ENCODE measurements at regions not wholly inside any gene's neighbourhood (a gene's known extent, or its start where the extent isn't known, plus 50 kb on each side); places are given as distances from the start of the nearest gene placed in this dataset.

DNA sequence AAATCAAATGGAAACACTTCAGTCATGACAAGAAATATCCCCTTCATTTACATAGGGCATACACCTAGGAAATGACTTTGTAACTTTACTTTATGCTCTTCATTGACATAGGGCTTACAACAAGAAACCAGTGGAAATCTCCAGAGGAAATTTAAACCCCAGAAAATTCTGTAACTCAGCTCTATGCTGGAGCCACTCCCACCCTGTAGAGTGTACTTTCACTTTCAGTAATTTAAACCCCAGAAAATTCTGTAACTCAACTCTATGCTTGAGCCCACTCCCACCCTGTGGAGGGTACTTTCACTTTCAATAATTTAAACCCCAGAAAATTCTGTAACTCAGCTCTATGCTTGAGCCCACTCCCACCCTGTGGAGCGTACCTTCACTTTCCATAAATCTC lies 987.1 kb upstream of the CADM2 start:
- H3K36me3 ChIP-seq (ENCODE audit: insufficient read depth, low read length): no peaks in the 10 kb centered on the region
- H3K4me2 ChIP-seq (ENCODE audit: low read length): no peak overlapping the region
- H3K9ac ChIP-seq (ENCODE audit: low read length): no peak overlapping the region
- no peaks in the 10 kb centered on the region for H4K20me1 ChIP-seq (ENCODE audit: insufficient read depth)
- no peaks in the 10 kb centered on the region for H3F3A ChIP-seq (ENCODE audit: insufficient read depth, low read length, poor library complexity, severe bottlenecking)
- no peak overlapping the region for H3K4me3 ChIP-seq (ENCODE audit: low read length)
- no peak overlapping the region for H3K27ac ChIP-seq (ENCODE audit: low read length)
- no peaks in the 10 kb centered on the region for H3K9me3 ChIP-seq (ENCODE audit: low read length)
- no peaks in the 10 kb centered on the region for H3K9me2 ChIP-seq (ENCODE audit: insufficient read depth, low read length)
- TF ChIP-seq EP300 (conservative IDR thresholded peaks at IDR 0.05; ENCODE audit: poor library complexity, severe bottlenecking) (no peak), POLR2AphosphoS5 (IDR thresholded peaks at IDR 0.05) (no peak), RAD21 (conservative IDR thresholded peaks at IDR 0.05) (no peak), SMC3 (conservative IDR thresholded peaks at IDR 0.05; ENCODE audit: poor library complexity) (no peak), TAF1 (IDR thresholded peaks at IDR 0.05; ENCODE audit: low read depth) (no peak), EZH2 (IDR thresholded peaks at IDR 0.05; ENCODE audit: borderline replicate concordance, insufficient read depth, low read length, poor library complexity, severe bottlenecking) (no peak), MXI1 (conservative IDR thresholded peaks at IDR 0.05; ENCODE audit: poor library complexity, severe bottlenecking) (no peak)
- TF ChIP-seq, protein P1, sequence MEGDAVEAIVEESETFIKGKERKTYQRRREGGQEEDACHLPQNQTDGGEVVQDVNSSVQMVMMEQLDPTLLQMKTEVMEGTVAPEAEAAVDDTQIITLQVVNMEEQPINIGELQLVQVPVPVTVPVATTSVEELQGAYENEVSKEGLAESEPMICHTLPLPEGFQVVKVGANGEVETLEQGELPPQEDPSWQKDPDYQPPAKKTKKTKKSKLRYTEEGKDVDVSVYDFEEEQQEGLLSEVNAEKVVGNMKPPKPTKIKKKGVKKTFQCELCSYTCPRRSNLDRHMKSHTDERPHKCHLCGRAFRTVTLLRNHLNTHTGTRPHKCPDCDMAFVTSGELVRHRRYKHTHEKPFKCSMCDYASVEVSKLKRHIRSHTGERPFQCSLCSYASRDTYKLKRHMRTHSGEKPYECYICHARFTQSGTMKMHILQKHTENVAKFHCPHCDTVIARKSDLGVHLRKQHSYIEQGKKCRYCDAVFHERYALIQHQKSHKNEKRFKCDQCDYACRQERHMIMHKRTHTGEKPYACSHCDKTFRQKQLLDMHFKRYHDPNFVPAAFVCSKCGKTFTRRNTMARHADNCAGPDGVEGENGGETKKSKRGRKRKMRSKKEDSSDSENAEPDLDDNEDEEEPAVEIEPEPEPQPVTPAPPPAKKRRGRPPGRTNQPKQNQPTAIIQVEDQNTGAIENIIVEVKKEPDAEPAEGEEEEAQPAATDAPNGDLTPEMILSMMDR (IDR thresholded peaks at IDR 0.05; ENCODE audit: poor library complexity, severe bottlenecking): no peak
- TF ChIP-seq, protein P2, sequence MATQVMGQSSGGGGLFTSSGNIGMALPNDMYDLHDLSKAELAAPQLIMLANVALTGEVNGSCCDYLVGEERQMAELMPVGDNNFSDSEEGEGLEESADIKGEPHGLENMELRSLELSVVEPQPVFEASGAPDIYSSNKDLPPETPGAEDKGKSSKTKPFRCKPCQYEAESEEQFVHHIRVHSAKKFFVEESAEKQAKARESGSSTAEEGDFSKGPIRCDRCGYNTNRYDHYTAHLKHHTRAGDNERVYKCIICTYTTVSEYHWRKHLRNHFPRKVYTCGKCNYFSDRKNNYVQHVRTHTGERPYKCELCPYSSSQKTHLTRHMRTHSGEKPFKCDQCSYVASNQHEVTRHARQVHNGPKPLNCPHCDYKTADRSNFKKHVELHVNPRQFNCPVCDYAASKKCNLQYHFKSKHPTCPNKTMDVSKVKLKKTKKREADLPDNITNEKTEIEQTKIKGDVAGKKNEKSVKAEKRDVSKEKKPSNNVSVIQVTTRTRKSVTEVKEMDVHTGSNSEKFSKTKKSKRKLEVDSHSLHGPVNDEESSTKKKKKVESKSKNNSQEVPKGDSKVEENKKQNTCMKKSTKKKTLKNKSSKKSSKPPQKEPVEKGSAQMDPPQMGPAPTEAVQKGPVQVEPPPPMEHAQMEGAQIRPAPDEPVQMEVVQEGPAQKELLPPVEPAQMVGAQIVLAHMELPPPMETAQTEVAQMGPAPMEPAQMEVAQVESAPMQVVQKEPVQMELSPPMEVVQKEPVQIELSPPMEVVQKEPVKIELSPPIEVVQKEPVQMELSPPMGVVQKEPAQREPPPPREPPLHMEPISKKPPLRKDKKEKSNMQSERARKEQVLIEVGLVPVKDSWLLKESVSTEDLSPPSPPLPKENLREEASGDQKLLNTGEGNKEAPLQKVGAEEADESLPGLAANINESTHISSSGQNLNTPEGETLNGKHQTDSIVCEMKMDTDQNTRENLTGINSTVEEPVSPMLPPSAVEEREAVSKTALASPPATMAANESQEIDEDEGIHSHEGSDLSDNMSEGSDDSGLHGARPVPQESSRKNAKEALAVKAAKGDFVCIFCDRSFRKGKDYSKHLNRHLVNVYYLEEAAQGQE (IDR thresholded peaks at IDR 0.05; ENCODE audit: borderline replicate concordance): no peak
- H3K79me2 ChIP-seq (replicated peaks; ENCODE audit: insufficient read depth, low read length): no peaks in the 10 kb centered on the region
- H2AFZ ChIP-seq (ENCODE audit: low read depth, low read length): no peak overlapping the region
- H3K27me3 ChIP-seq (ENCODE audit: insufficient read depth, low read depth, low read length): no peaks in the 10 kb centered on the region

DNA sequence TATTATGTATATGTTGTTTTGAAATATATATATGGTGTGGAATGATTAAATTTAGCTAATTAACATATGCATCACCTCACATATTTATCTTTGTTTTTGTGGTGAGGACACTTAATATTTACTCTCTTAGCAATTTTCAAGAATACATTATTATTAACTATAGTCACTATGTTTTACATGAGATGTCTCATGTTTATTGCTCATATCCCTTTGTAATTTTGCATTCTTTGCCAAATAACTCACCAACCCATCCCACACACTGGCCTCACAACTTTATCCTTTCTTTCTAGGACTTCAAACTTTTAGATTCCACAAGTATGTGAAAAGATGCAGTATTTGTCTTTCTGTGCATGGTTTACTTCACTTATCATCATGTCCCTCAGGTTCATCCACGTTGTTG lies 950.2 kb upstream of the CADM2 start:
- Histone ChIP-seq H3K9me3 (ENCODE audit: low read length) (no peaks in the 10 kb centered on the region), H3K36me3 (ENCODE audit: insufficient read depth, low read length) (no peaks in the 10 kb centered on the region), H3K4me2 (ENCODE audit: low read length) (no peak overlapping the region), H3K27ac (ENCODE audit: low read length) (no peak overlapping the region), H3K9me2 (ENCODE audit: insufficient read depth, low read length) (no peaks in the 10 kb centered on the region), H3K9ac (ENCODE audit: low read length) (no peak overlapping the region), H3K4me3 (ENCODE audit: low read length) (no peak overlapping the region), H2AFZ (ENCODE audit: low read depth, low read length) (no peak overlapping the region), H3K79me2 (replicated peaks; ENCODE audit: insufficient read depth, low read length) (no peaks in the 10 kb centered on the region), H4K20me1 (ENCODE audit: insufficient read depth) (no peaks in the 10 kb centered on the region), H3K27me3 (ENCODE audit: insufficient read depth, low read depth, low read length) (no peaks in the 10 kb centered on the region), H3F3A (ENCODE audit: insufficient read depth, low read length, poor library complexity, severe bottlenecking) (no peaks in the 10 kb centered on the region)
- no peak for TF ChIP-seq EZH2 (IDR thresholded peaks at IDR 0.05; ENCODE audit: borderline replicate concordance, insufficient read depth, low read length, poor library complexity, severe bottlenecking)
- TF ChIP-seq, protein P2 (IDR thresholded peaks at IDR 0.05; ENCODE audit: borderline replicate concordance): no peak
- no peak for TF ChIP-seq POLR2AphosphoS5 (IDR thresholded peaks at IDR 0.05)
- no peak for TF ChIP-seq EP300 (conservative IDR thresholded peaks at IDR 0.05; ENCODE audit: poor library complexity, severe bottlenecking)
- no peak for TF ChIP-seq TAF1 (IDR thresholded peaks at IDR 0.05; ENCODE audit: low read depth)
- TF ChIP-seq SMC3 (conservative IDR thresholded peaks at IDR 0.05; ENCODE audit: poor library complexity): no peak
- TF ChIP-seq RAD21 (conservative IDR thresholded peaks at IDR 0.05): no peak
- TF ChIP-seq MXI1 (conservative IDR thresholded peaks at IDR 0.05; ENCODE audit: poor library complexity, severe bottlenecking): no peak
- TF ChIP-seq, protein P1 (IDR thresholded peaks at IDR 0.05; ENCODE audit: poor library complexity, severe bottlenecking): no peak
